CD4-positive, CD25-positive, alpha-beta regulatory T cell (primary cell): ENCODE measurements at regions not wholly inside any gene's neighbourhood (a gene's known extent, or its start where the extent isn't known, plus 50 kb on each side); places are given as distances from the start of the nearest gene placed in this dataset.
A peak's percentile ranks its signal among the peaks of the same experiment; 100 is the strongest.

Experiments used
- ATAC-seq, 2 donors: fragments of 150-1000 bp; cut with Tn5 transposase; one replicate each; pipeline ENCODE4 v1.10.0; 2021; ENCODE audit warnings: low read depth in 2 of 2, moderate number of reproducible peaks in 2 of 2, moderate library complexity in 1 of 2
- DNase-seq, 3 donors: peaks; one replicate each; pipeline versions ENCODE4 v3.0.0 to v3.0.0-alpha.2; 2012 to 2022; ENCODE audit warnings: mixed read lengths in 1 of 3
- H3K27ac ChIP-seq: one replicate; pipeline ENCODE4 v1.7.0; 2013; ENCODE audit warnings: mild to moderate bottlenecking, low read length; ENCODE audit not compliant: insufficient read depth, poor library complexity, severe bottlenecking
- H3K27me3 ChIP-seq: one replicate; pipeline ENCODE4 v1.7.0; 2013; ENCODE audit warnings: low read length; ENCODE audit not compliant: control insufficient read depth, insufficient read depth
- H3K36me3 ChIP-seq: one replicate; pipeline ENCODE4 v1.7.0; 2013; ENCODE audit warnings: mild to moderate bottlenecking, low read length, moderate library complexity; ENCODE audit not compliant: control insufficient read depth, insufficient read depth
- H3K4me1 ChIP-seq: 2 replicates; pipeline ENCODE4 v1.7.0; 2013; ENCODE audit warnings: mild to moderate bottlenecking, low read length; ENCODE audit not compliant: insufficient read depth, control insufficient read depth, poor library complexity, severe bottlenecking
- H3K4me3 ChIP-seq: one replicate; pipeline ENCODE4 v1.7.0; 2013; ENCODE audit warnings: low read depth, mild to moderate bottlenecking, low read length, moderate library complexity
- H3K9me3 ChIP-seq, 2 experiments: 1 replicate in 1 of 2; 2 replicates in 1 of 2; pipeline ENCODE4 v1.7.0; 2013; ENCODE audit warnings: low read length in 2 of 2, mild to moderate bottlenecking in 1 of 2, moderate library complexity in 1 of 2; ENCODE audit not compliant: control insufficient read depth in 2 of 2
- H3K27ac Mint-ChIP-seq, 3 donors: one replicate each; pipeline ENCODE4 v1.8.0; 2020 to 2022; ENCODE audit warnings: mild to moderate bottlenecking in 3 of 3, mixed read lengths in 3 of 3, moderate library complexity in 2 of 3
- H3K27me3 Mint-ChIP-seq: one replicate; pipeline ENCODE4 v1.8.0; 2022; ENCODE audit warnings: mild to moderate bottlenecking, mixed read lengths
- H3K36me3 Mint-ChIP-seq: one replicate; pipeline ENCODE4 v1.8.0; 2020; ENCODE audit warnings: mixed read lengths
- H3K4me1 Mint-ChIP-seq, 4 donors: one replicate each; pipeline ENCODE4 v1.8.0; 2020 to 2022; ENCODE audit warnings: mixed read lengths in 4 of 4, mild to moderate bottlenecking in 1 of 4
- H3K4me3 Mint-ChIP-seq, 4 donors: one replicate each; pipeline ENCODE4 v1.8.0; 2020 to 2022; ENCODE audit warnings: mild to moderate bottlenecking in 4 of 4, mixed read lengths in 4 of 4, moderate library complexity in 3 of 4
- H3K9me3 Mint-ChIP-seq, 7 donors: one replicate each; pipeline ENCODE4 v1.8.0; 2020 to 2022; ENCODE audit warnings: mixed read lengths in 7 of 7, mild to moderate bottlenecking in 3 of 7, moderate library complexity in 2 of 7

- no peak overlapping the region for H3K27ac Mint-ChIP-seq
- Histone ChIP-seq H3K9me3 (no peaks in the 10 kb centered on the region), H3K4me1 (no peaks in the 10 kb centered on the region), H3K4me3 (no peak overlapping the region), H3K27me3 (no peaks in the 10 kb centered on the region), H3K27ac (no peak overlapping the region), H3K36me3 (no peaks in the 10 kb centered on the region)
- no peak overlapping the region for H3K4me3 Mint-ChIP-seq
- H3K9me3 Mint-ChIP-seq = peaks cover 0 to 14% (median 4%) of the 10 kb centered on the region in 7 donors
- H3K36me3 Mint-ChIP-seq = no peaks in the 10 kb centered on the region
- ATAC-seq (no peak), DNase-seq (no peak)
- no peaks in the 10 kb centered on the region for H3K4me1 Mint-ChIP-seq
- no peaks in the 10 kb centered on the region for H3K27me3 Mint-ChIP-seq
Measured at GRCh38 chr1:191993549-191993948, 164.7 kb upstream of the RGS18 start.

GRCh38 chr1:192002063-192002462, 156.2 kb upstream of the RGS18 start:
- Histone ChIP-seq H3K36me3 (no peaks in the 10 kb centered on the region), H3K9me3 (no peaks in the 10 kb centered on the region), H3K4me3 (no peak overlapping the region), H3K27me3 (no peaks in the 10 kb centered on the region), H3K27ac (no peak overlapping the region), H3K4me1 (no peaks in the 10 kb centered on the region)
- Mint-ChIP-seq H3K9me3 (peaks cover 0 to 3% (median 0%) of the 10 kb centered on the region in 7 donors), H3K4me3 (no peak overlapping the region), H3K4me1 (no peaks in the 10 kb centered on the region), H3K27ac (no peak overlapping the region), H3K27me3 (no peaks in the 10 kb centered on the region), H3K36me3 (no peaks in the 10 kb centered on the region)
- no peak for DNase-seq
- ATAC-seq = no peak

DNA sequence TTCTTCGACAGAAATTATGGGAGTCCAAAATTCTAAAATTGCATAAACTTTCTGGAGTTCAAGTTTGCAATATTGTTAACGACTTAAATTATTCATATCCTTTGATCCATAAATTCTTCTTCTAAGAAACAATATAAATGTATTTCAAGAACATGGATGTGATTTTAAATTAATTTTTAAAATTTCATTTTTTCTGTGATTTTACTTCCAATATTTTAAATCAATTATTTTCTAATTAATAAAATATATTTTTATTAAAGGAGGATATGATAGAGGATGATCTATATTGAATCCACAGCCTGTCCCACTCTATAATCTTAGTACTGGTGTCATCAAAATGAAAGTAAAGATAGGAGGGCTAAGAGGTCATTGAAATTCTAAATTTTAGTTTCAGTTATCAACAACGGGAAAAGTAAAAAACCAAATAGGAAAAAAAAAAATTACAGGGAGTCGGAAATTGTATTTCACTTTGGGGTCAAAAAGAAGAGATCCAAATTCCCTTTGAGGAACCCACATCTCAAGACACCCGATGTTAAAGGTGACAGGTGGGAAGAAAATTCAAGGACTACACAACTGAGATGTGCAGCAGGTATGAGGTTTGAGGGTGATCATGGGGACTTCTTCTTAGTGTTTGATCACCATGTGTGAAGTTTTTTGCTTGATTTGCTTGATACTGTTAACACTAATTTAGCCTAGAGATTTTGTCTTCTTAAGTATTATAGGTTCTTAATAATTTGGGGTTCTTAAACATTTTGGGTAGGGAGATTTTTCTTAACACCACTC, 154.8 kb upstream of the RGS18 start:
- peak in 1 of 3 donors; percentile 3 for DNase-seq
- H3K9me3 ChIP-seq = no peaks in the 10 kb centered on the region
- no peaks in the 10 kb centered on the region for H3K4me1 ChIP-seq
- H3K36me3 ChIP-seq = no peaks in the 10 kb centered on the region
- Mint-ChIP-seq H3K9me3 (peaks cover 0 to 1% (median 0%) of the 10 kb centered on the region in 7 donors), H3K4me1 (no peaks in the 10 kb centered on the region), H3K36me3 (no peaks in the 10 kb centered on the region), H3K4me3 (no peak overlapping the region), H3K27ac (no peak overlapping the region), H3K27me3 (no peaks in the 10 kb centered on the region)
- H3K27me3 ChIP-seq = no peaks in the 10 kb centered on the region
- H3K4me3 ChIP-seq = no peak overlapping the region
- no peak for ATAC-seq
- H3K27ac ChIP-seq = no peak overlapping the region

DNA sequence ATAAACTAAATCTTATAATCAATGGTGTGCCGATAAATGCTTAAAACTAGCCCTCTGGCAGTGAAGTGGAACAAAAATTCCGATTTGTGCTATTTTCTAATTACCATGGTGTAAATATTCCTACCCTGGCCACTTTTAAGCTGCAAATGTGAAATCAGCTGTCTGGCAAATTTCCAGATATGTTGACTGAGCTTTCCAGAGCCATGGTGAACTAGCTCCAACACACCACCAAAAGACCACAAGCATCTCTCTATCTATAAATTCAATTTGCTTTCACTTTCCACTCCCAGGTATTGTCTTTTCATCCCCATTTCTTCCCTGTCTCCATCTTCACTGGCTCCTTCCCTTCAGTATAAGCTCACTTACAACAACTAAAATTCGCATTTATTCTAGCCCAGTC, 152.3 kb upstream of the RGS18 start:
- ATAC-seq (no peak), DNase-seq (no peak)
- Histone ChIP-seq H3K36me3 (no peaks in the 10 kb centered on the region), H3K4me3 (no peak overlapping the region), H3K27ac (no peak overlapping the region), H3K4me1 (no peaks in the 10 kb centered on the region), H3K9me3 (no peaks in the 10 kb centered on the region), H3K27me3 (no peaks in the 10 kb centered on the region)
- H3K9me3 Mint-ChIP-seq = peaks cover 0 to 1% (median 0%) of the 10 kb centered on the region in 7 donors
- no peaks in the 10 kb centered on the region for H3K36me3 Mint-ChIP-seq
- no peaks in the 10 kb centered on the region for H3K4me1 Mint-ChIP-seq
- no peak overlapping the region for H3K27ac Mint-ChIP-seq
- no peak overlapping the region for H3K4me3 Mint-ChIP-seq
- no peaks in the 10 kb centered on the region for H3K27me3 Mint-ChIP-seq

GRCh38 chr1:192008281-192008825, 149.9 kb upstream of the RGS18 start:
- Histone ChIP-seq H3K9me3 (no peaks in the 10 kb centered on the region), H3K36me3 (no peaks in the 10 kb centered on the region), H3K27me3 (no peaks in the 10 kb centered on the region), H3K4me3 (no peak overlapping the region), H3K27ac (no peak overlapping the region), H3K4me1 (no peaks in the 10 kb centered on the region)
- Mint-ChIP-seq H3K27ac (no peak overlapping the region), H3K36me3 (no peaks in the 10 kb centered on the region), H3K4me1 (no peaks in the 10 kb centered on the region), H3K4me3 (no peak overlapping the region), H3K9me3 (peaks cover 0 to 1% (median 0%) of the 10 kb centered on the region in 7 donors), H3K27me3 (no peaks in the 10 kb centered on the region)
- no peak for ATAC-seq
- DNase-seq = no peak

DNA sequence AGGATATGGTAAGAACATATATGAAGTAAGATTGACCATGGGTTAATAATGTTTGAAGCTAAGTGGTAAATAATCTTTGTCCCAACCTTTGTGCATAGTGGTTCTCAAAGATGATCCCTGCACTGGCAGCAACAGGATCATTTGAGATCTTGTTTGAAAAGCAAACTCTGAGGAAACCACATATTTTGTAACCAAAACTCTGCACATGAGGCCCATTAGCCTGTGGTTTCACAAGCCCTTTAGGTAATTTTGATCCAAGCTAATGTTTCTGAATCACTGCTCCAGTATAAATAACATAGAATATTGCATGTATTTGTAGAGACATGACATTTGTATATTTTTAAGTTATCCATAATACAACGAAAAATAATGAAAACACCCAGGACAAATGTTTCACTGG, 147.9 kb upstream of the RGS18 start:
- Mint-ChIP-seq H3K4me3 (no peak overlapping the region), H3K27ac (no peak overlapping the region), H3K36me3 (no peaks in the 10 kb centered on the region), H3K9me3 (peaks cover 0 to 2% (median 0%) of the 10 kb centered on the region in 7 donors), H3K4me1 (no peaks in the 10 kb centered on the region), H3K27me3 (no peaks in the 10 kb centered on the region)
- H3K36me3 ChIP-seq = no peaks in the 10 kb centered on the region
- no peak overlapping the region for H3K27ac ChIP-seq
- ATAC-seq (no peak), DNase-seq (no peak)
- H3K27me3 ChIP-seq = no peaks in the 10 kb centered on the region
- H3K4me1 ChIP-seq = no peaks in the 10 kb centered on the region
- no peak overlapping the region for H3K4me3 ChIP-seq
- no peaks in the 10 kb centered on the region for H3K9me3 ChIP-seq

GRCh38 chr1:192011525-192011924, 146.7 kb upstream of the RGS18 start:
- H3K4me1 ChIP-seq = no peaks in the 10 kb centered on the region
- ATAC-seq (no peak), DNase-seq (no peak)
- H3K36me3 Mint-ChIP-seq = no peaks in the 10 kb centered on the region
- no peaks in the 10 kb centered on the region for H3K9me3 ChIP-seq
- H3K4me1 Mint-ChIP-seq = no peaks in the 10 kb centered on the region
- H3K27me3 ChIP-seq = no peaks in the 10 kb centered on the region
- no peaks in the 10 kb centered on the region for H3K36me3 ChIP-seq
- no peaks in the 10 kb centered on the region for H3K27me3 Mint-ChIP-seq
- H3K4me3 ChIP-seq = no peak overlapping the region
- H3K9me3 Mint-ChIP-seq = peaks cover 0 to 2% (median 0%) of the 10 kb centered on the region in 7 donors
- no peak overlapping the region for H3K4me3 Mint-ChIP-seq
- H3K27ac ChIP-seq = no peak overlapping the region
- no peak overlapping the region for H3K27ac Mint-ChIP-seq

GRCh38 chr1:192022827-192023226, 135.4 kb upstream of the RGS18 start:
- ATAC-seq (no peak), DNase-seq (no peak)
- H3K9me3 ChIP-seq = peaks cover 0 to 4% of the 10 kb centered on the region in 2 experiments
- H3K27me3 Mint-ChIP-seq = no peaks in the 10 kb centered on the region
- H3K4me1 Mint-ChIP-seq = no peaks in the 10 kb centered on the region
- H3K27me3 ChIP-seq = no peaks in the 10 kb centered on the region
- no peak overlapping the region for H3K4me3 ChIP-seq
- H3K27ac Mint-ChIP-seq = no peak overlapping the region
- H3K4me3 Mint-ChIP-seq = no peak overlapping the region
- H3K36me3 ChIP-seq = no peaks in the 10 kb centered on the region
- no peaks in the 10 kb centered on the region for H3K4me1 ChIP-seq
- no peak overlapping the region for H3K27ac ChIP-seq
- H3K9me3 Mint-ChIP-seq = peaks cover 0 to 22% (median 5%) of the 10 kb centered on the region in 7 donors
- no peaks in the 10 kb centered on the region for H3K36me3 Mint-ChIP-seq
